Kidney tubule cell (primary cell): ENCODE measurements at regions not wholly inside any gene's neighbourhood (a gene's known extent, or its start where the extent isn't known, plus 50 kb on each side); places are given as distances from the start of the nearest gene placed in this dataset.

Experiments
- DNase-seq: peaks from one replicate; pipeline ENCODE4 v3.0.0-alpha.2; 2018; ENCODE audit warnings: low spot score

GRCh38 chr13:37934339-37935191 lies 65.0 kb upstream of the TRPC4 start:
- no peak for DNase-seq

- DNase-seq, result no peak
These were observed 59.7 kb upstream of the TRPC4 start for GRCh38 chr13:37929308-37929707.

GRCh38 chr13:37927561-37927960 lies 58.0 kb upstream of the TRPC4 start:
- no peak for DNase-seq

- no peak for DNase-seq
These were observed 56.4 kb upstream of the TRPC4 start for GRCh38 chr13:37925878-37926473.

- no peak for DNase-seq
These were observed 53.7 kb upstream of the TRPC4 start for GRCh38 chr13:37923236-37923635.

GRCh38 chr13:37919329-37919880 lies 49.8 kb upstream of the TRPC4 start:
- no peak for DNase-seq
